ENCODE measurements at regions not wholly inside any gene's neighbourhood (a gene's known extent, or its start where the extent isn't known, plus 50 kb on each side); places are given as distances from the start of the nearest gene placed in this dataset.

- H3K4me3 ChIP-seq (ENCODE audit: low read depth, low read length), result no peak overlapping the region
- TF ChIP-seq CTCF (IDR thresholded peaks at IDR 0.05; ENCODE audit: borderline replicate concordance, insufficient read depth, low read depth, low read length), result no peak
These were observed 503.9 kb upstream of the NR2F2 start for GRCh38 chr15:95826412-95827195.

DNA sequence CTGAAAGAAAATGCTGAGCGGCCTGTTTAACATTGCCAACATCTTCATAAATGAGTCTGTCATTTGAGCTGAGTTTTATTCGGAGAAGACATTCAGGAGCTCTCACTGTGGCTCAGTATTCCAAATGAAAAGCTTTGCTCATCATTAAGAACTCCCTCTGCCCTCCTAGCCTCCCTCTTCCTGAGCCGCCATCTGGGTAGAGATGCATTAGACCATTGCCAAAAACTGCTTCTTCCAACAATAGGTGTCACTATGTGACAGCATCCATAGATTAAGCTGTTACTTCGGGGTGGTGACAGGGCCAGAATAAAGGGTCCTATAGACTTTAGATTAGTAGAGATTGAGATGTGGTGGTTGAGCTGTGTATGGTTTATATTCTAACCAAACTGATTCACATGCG, 501.4 kb upstream of the NR2F2 start:
- no peak for TF ChIP-seq CTCF (IDR thresholded peaks at IDR 0.05; ENCODE audit: borderline replicate concordance, insufficient read depth, low read depth, low read length)
- H3K4me3 ChIP-seq (ENCODE audit: low read depth, low read length), result no peak overlapping the region

DNA sequence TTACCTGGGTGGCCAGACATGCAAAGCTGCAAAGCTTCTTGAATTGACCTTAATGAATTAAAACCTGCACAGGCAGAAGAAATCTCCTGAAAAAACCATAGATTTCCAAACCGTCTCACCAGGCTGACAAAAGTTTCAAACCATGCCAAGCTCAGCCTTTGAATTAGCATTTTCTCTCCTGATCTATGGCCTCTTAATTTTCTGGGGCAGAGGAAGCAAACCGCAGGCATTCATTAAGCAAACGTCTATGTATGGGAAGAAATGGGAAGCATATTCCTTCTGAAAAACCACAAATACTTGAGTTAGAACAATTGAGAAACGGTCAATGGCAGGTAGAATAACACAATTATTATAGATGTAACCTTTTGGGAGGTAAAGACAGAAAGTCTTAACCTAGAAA, 500.2 kb upstream of the NR2F2 start:
- no peak overlapping the region for H3K4me3 ChIP-seq (ENCODE audit: low read depth, low read length)
- TF ChIP-seq CTCF (IDR thresholded peaks at IDR 0.05; ENCODE audit: borderline replicate concordance, insufficient read depth, low read depth, low read length), result no peak

GRCh38 chr15:95832668-95833067, 497.8 kb upstream of the NR2F2 start:
- TF ChIP-seq CTCF (IDR thresholded peaks at IDR 0.05; ENCODE audit: borderline replicate concordance, insufficient read depth, low read depth, low read length), result no peak
- no peak overlapping the region for H3K4me3 ChIP-seq (ENCODE audit: low read depth, low read length)

- no peak overlapping the region for H3K4me3 ChIP-seq (ENCODE audit: low read depth, low read length)
- TF ChIP-seq CTCF (IDR thresholded peaks at IDR 0.05; ENCODE audit: borderline replicate concordance, insufficient read depth, low read depth, low read length), result no peak
These were observed 496.3 kb upstream of the NR2F2 start for GRCh38 chr15:95834028-95834804.

GRCh38 chr15:95836536-95836935, 494.0 kb upstream of the NR2F2 start:
- no peak for TF ChIP-seq CTCF (IDR thresholded peaks at IDR 0.05; ENCODE audit: borderline replicate concordance, insufficient read depth, low read depth, low read length)
- no peak overlapping the region for H3K4me3 ChIP-seq (ENCODE audit: low read depth, low read length)
